Loucy (cell line): ENCODE measurements at regions not wholly inside any gene's neighbourhood (a gene's known extent, or its start where the extent isn't known, plus 50 kb on each side); places are given as distances from the start of the nearest gene placed in this dataset.

Experiments used
- H2AFZ ChIP-seq: fragments of 200-600 bp; sonication (generic); 2 replicates; pipeline ENCODE4 v1.6.0; 2016; ENCODE audit warnings: antibody characterized with exemption, mild to moderate bottlenecking, low read length, moderate library complexity
- H3F3A ChIP-seq: fragments of 200-600 bp; 2 replicates; pipeline ENCODE4 v1.6.0; 2016; ENCODE audit warnings: antibody characterized with exemption, low read depth, mild to moderate bottlenecking
- H3K27me3 ChIP-seq: fragments of 200-600 bp; sonication (generic); 2 replicates; pipeline ENCODE4 v1.6.1; 2014; ENCODE audit warnings: low read length, mild to moderate bottlenecking; ENCODE audit not compliant: insufficient read depth, poor library complexity, severe bottlenecking
- H3K36me3 ChIP-seq: fragments of 200-600 bp; sonication (generic); 2 replicates; pipeline ENCODE4 v1.6.1; 2016; ENCODE audit warnings: low read length; ENCODE audit not compliant: insufficient read depth
- H3K4me1 ChIP-seq: fragments of 200-600 bp; sonication (generic); 2 replicates; pipeline ENCODE4 v1.5.1; 2014; ENCODE audit warnings: low read length, mild to moderate bottlenecking; ENCODE audit not compliant: insufficient read depth, poor library complexity, severe bottlenecking
- H3K4me2 ChIP-seq: fragments of 200-600 bp; sonication (generic); 2 replicates; pipeline ENCODE4 v1.6.0; 2014; ENCODE audit warnings: antibody characterized with exemption, low read length, low read depth, mild to moderate bottlenecking; ENCODE audit not compliant: poor library complexity, severe bottlenecking
- H3K4me3 ChIP-seq: fragments of 200-600 bp; sonication (generic); 2 replicates; pipeline ENCODE4 v1.5.1; 2014; ENCODE audit warnings: low read length, mild to moderate bottlenecking, mixed read lengths; ENCODE audit not compliant: poor library complexity, severe bottlenecking
- H3K79me2 ChIP-seq: fragments of 200-600 bp; sonication (generic); 2 replicates; pipeline ENCODE4 v1.6.1; 2014; ENCODE audit warnings: low read length; ENCODE audit not compliant: insufficient read depth
- H3K9ac ChIP-seq: fragments of 200-600 bp; sonication (generic); 2 replicates; pipeline ENCODE4 v1.6.0; 2014; ENCODE audit warnings: mild to moderate bottlenecking, low read depth, low read length, moderate library complexity; ENCODE audit not compliant: poor library complexity, severe bottlenecking
- H3K9me2 ChIP-seq: fragments of 200-600 bp; sonication (generic); replicated peaks from 2 replicates; pipeline ENCODE4 v1.6.1; 2016; ENCODE audit warnings: low read depth, low read length, mixed read lengths
- H3K9me3 ChIP-seq: fragments of 200-600 bp; sonication (generic); 2 replicates; pipeline ENCODE4 v1.6.1; 2014; ENCODE audit warnings: mild to moderate bottlenecking, antibody characterized with exemption, low read length, low read depth; ENCODE audit not compliant: insufficient read depth
- H4K20me1 ChIP-seq: fragments of 200-600 bp; sonication (generic); 2 replicates; pipeline ENCODE4 v1.6.0; 2014; ENCODE audit warnings: antibody characterized with exemption, low read length, mild to moderate bottlenecking; ENCODE audit not compliant: insufficient read depth, poor library complexity, severe bottlenecking
- EZH2phosphoT487 ChIP-seq: fragments of 200-600 bp; IDR thresholded peaks from 2 replicates; pipeline ENCODE4 v1.6.1; 2018; ENCODE audit warnings: antibody characterized with exemption, mild to moderate bottlenecking, moderate library complexity, borderline replicate concordance
- TF ChIP-seq, protein P1 (sequence below): fragments of 200-600 bp; sonication (generic); conservative IDR thresholded peaks from 2 replicates; pipeline ENCODE4 v1.5.1; 2014; ENCODE audit warnings: mild to moderate bottlenecking, antibody characterized with exemption, low read length

DNA sequence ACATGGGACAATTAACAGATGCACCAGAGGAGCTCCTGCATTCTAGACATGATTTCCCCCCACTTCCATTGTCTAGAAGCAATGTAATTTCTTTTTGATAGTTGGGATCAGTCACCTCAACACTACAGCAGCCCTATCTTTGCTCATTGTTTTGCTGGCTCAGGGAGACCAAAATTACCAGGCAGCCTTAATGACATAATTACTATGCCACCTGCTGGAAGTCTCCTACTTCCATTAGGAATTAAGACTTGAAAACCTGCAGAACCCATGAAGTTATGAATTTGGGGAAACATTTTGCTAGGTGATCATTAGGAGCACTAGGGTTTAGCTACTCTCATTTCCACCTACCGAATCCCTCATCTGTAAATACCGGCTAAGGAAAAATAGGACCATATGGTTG lies 312.0 kb upstream of the CA10 start:
- TF ChIP-seq EZH2phosphoT487 = no peak
- TF ChIP-seq, protein P1, sequence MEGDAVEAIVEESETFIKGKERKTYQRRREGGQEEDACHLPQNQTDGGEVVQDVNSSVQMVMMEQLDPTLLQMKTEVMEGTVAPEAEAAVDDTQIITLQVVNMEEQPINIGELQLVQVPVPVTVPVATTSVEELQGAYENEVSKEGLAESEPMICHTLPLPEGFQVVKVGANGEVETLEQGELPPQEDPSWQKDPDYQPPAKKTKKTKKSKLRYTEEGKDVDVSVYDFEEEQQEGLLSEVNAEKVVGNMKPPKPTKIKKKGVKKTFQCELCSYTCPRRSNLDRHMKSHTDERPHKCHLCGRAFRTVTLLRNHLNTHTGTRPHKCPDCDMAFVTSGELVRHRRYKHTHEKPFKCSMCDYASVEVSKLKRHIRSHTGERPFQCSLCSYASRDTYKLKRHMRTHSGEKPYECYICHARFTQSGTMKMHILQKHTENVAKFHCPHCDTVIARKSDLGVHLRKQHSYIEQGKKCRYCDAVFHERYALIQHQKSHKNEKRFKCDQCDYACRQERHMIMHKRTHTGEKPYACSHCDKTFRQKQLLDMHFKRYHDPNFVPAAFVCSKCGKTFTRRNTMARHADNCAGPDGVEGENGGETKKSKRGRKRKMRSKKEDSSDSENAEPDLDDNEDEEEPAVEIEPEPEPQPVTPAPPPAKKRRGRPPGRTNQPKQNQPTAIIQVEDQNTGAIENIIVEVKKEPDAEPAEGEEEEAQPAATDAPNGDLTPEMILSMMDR = no peak
- H3K36me3 ChIP-seq = no peaks in the 10 kb centered on the region
- no peaks in the 10 kb centered on the region for H3K4me1 ChIP-seq
- H3K79me2 ChIP-seq = no peaks in the 10 kb centered on the region
- no peaks in the 10 kb centered on the region for H3K27me3 ChIP-seq
- H3K4me2 ChIP-seq = no peak overlapping the region
- no peaks in the 10 kb centered on the region for H3F3A ChIP-seq
- H3K9ac ChIP-seq = no peak overlapping the region
- H2AFZ ChIP-seq = no peak overlapping the region
- no peak overlapping the region for H3K4me3 ChIP-seq
- H3K9me3 ChIP-seq = no peaks in the 10 kb centered on the region; the same call in 1 of the 2 replicates
- H3K9me2 ChIP-seq = no peaks in the 10 kb centered on the region
- no peaks in the 10 kb centered on the region for H4K20me1 ChIP-seq

DNA sequence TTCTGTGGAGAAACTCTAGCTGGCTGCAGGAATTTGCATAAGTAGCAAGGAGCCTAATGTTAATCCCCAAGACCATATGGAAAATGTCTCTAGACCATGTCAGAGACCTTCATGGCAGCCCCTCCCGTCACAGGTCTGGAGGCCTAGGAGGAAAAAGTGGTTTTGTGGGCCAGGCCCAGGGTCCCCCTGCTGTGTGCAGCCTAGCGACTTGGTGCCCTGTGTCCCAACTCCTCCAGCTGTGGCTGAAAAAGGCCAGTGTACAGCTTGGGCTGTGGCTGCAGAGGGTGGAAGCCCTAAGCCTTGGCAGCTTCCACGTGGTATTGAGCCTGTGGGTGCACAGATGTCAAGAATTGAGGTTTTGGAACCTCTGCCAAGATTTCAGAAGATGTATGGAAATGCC lies 306.9 kb upstream of the CA10 start:
- no peak for TF ChIP-seq EZH2phosphoT487
- TF ChIP-seq, protein P1 = no peak
- Histone ChIP-seq H3K9me3 (no peaks in the 10 kb centered on the region), H3K9ac (no peak overlapping the region)

DNA sequence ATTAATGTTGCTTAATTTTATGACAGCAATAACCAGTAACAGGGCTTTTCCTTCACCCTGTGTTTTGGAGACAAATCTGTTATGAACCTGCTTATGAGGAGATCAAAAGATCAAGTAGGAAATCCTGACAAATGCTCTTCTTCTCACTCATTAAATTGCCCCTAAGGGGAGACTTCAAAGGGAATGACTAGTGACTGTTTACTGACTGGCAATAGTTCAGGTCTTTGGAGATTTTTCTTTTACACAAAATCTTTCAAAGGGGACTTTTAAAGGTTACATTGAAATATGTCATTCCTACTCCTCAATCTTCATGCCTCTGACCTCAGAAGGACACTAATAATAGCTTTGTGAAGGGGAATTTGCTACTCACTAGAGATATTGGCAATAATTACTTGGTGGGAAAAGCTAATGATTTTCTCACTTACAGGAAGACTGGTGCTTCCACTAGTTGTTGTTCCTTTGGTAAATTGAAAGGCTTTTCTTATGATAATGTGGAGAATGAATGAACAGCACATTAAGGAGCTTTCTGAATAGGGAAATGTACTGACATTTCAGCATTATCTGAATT lies 292.9 kb upstream of the CA10 start:
- Histone ChIP-seq H3K27me3 (no peaks in the 10 kb centered on the region), H3K4me3 (no peak overlapping the region), H4K20me1 (no peaks in the 10 kb centered on the region), H3K4me2 (no peak overlapping the region), H3K4me1 (no peaks in the 10 kb centered on the region), H3K9ac (no peak overlapping the region), H3K9me3 (0 out of 2 replicates have a peak, but pooled peaks cover 2% of the 10 kb centered on the region), H3K79me2 (no peaks in the 10 kb centered on the region), H3K36me3 (no peaks in the 10 kb centered on the region), H2AFZ (no peak overlapping the region), H3K9me2 (no peaks in the 10 kb centered on the region), H3F3A (no peaks in the 10 kb centered on the region)
- TF ChIP-seq, protein P1 = no peak
- TF ChIP-seq EZH2phosphoT487 = no peak

More for the DNA sequence above, 306.9 kb upstream of the CA10 start:
- H3K36me3 ChIP-seq = no peaks in the 10 kb centered on the region
- no peak overlapping the region for H3K4me3 ChIP-seq
- no peaks in the 10 kb centered on the region for H3K4me1 ChIP-seq
- no peaks in the 10 kb centered on the region for H3K79me2 ChIP-seq
- H3K27me3 ChIP-seq = no peaks in the 10 kb centered on the region
- H4K20me1 ChIP-seq = no peaks in the 10 kb centered on the region
- no peaks in the 10 kb centered on the region for H3K9me2 ChIP-seq
- H2AFZ ChIP-seq = no peak overlapping the region
- no peak overlapping the region for H3K4me2 ChIP-seq
- H3F3A ChIP-seq = no peaks in the 10 kb centered on the region
